ENCODE measurements at regions not wholly inside any gene's neighbourhood (a gene's known extent, or its start where the extent isn't known, plus 50 kb on each side); places are given as distances from the start of the nearest gene placed in this dataset.

GRCh38 chr17:72494566-72494965, 373.7 kb downstream of the SOX9 start:
- Histone ChIP-seq H3K9ac (ENCODE audit: low read depth, low read length) (no peak overlapping the region), H3K27ac (ENCODE audit: low read depth, low read length) (no peak overlapping the region), H3K4me1 (ENCODE audit: insufficient read depth, low read length) (no peaks in the 10 kb centered on the region), H3K27me3 (ENCODE audit: insufficient read depth, low read length) (no peaks in the 10 kb centered on the region), H3K36me3 (ENCODE audit: insufficient read depth, low read length) (no peaks in the 10 kb centered on the region), H3K9me3 (ENCODE audit: insufficient read depth, low read depth, low read length) (no peaks in the 10 kb centered on the region), H3K4me3 (ENCODE audit: low read length) (no peak overlapping the region)
- WGBS, result 95% methylated on average over 2 of the region's 2 CpGs

DNA sequence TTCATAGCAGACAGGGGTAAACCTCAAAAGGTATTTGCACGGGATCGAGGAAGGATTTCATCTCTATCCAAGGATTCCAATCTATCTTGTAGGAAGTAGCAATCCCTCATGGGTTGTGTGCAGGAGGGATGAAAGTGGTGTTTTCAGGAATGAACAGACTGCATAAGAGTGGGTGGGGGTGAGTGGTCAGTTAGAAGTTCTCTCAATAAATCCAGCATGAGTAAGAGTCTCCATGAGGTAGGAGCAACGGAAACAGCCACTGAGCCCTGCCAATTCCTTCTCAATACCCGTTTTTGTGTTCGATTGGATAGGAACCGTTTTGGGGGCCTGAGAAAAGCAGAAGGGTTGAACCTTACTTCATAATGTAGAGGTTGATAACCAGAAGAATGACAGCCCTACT, 375.6 kb downstream of the SOX9 start:
- H3K27me3 ChIP-seq (ENCODE audit: insufficient read depth, low read length), result no peaks in the 10 kb centered on the region
- H3K4me3 ChIP-seq (ENCODE audit: low read length), result no peak overlapping the region
- H3K9me3 ChIP-seq (ENCODE audit: insufficient read depth, low read depth, low read length), result no peaks in the 10 kb centered on the region
- H3K27ac ChIP-seq (ENCODE audit: low read depth, low read length), result no peak overlapping the region
- H3K36me3 ChIP-seq (ENCODE audit: insufficient read depth, low read length), result no peaks in the 10 kb centered on the region
- H3K4me1 ChIP-seq (ENCODE audit: insufficient read depth, low read length), result 0 out of 2 replicates have a peak, but pooled peaks cover 2% of the 10 kb centered on the region
- WGBS, result 94% methylated on average over 6 of the region's 6 CpGs
- no peak overlapping the region for H3K9ac ChIP-seq (ENCODE audit: low read depth, low read length)

- WGBS, result 92% methylated on average over 3 of the region's 3 CpGs
- Histone ChIP-seq H3K9ac (ENCODE audit: low read depth, low read length) (no peak overlapping the region), H3K9me3 (ENCODE audit: insufficient read depth, low read depth, low read length) (no peaks in the 10 kb centered on the region), H3K27me3 (ENCODE audit: insufficient read depth, low read length) (no peaks in the 10 kb centered on the region), H3K4me1 (ENCODE audit: insufficient read depth, low read length) (peaks cover 15% of the 10 kb centered on the region), H3K4me3 (ENCODE audit: low read length) (no peak overlapping the region), H3K36me3 (ENCODE audit: insufficient read depth, low read length) (no peaks in the 10 kb centered on the region), H3K27ac (ENCODE audit: low read depth, low read length) (no peak overlapping the region)
Observed at GRCh38 chr17:72497915-72498314, 377.1 kb downstream of the SOX9 start.

- no peak overlapping the region for H3K9ac ChIP-seq (ENCODE audit: low read depth, low read length)
- no peak overlapping the region for H3K27ac ChIP-seq (ENCODE audit: low read depth, low read length)
- H3K27me3 ChIP-seq (ENCODE audit: insufficient read depth, low read length), result no peaks in the 10 kb centered on the region
- no peaks in the 10 kb centered on the region for H3K9me3 ChIP-seq (ENCODE audit: insufficient read depth, low read depth, low read length)
- WGBS, result 88% methylated on average over 4 of the region's 4 CpGs
- peaks cover 15% of the 10 kb centered on the region for H3K4me1 ChIP-seq (ENCODE audit: insufficient read depth, low read length)
- H3K4me3 ChIP-seq (ENCODE audit: low read length), result no peak overlapping the region
- no peaks in the 10 kb centered on the region for H3K36me3 ChIP-seq (ENCODE audit: insufficient read depth, low read length)
Observed at GRCh38 chr17:72498364-72499210, 377.8 kb downstream of the SOX9 start.

- 79% methylated on average over 28 of the region's 28 CpGs for WGBS
- Histone ChIP-seq H3K27ac (ENCODE audit: low read depth, low read length) (no peak overlapping the region), H3K27me3 (ENCODE audit: insufficient read depth, low read length) (no peaks in the 10 kb centered on the region), H3K9ac (ENCODE audit: low read depth, low read length) (no peak overlapping the region), H3K4me1 (ENCODE audit: insufficient read depth, low read length) (peaks cover 17% of the 10 kb centered on the region), H3K36me3 (ENCODE audit: insufficient read depth, low read length) (no peaks in the 10 kb centered on the region), H3K4me3 (ENCODE audit: low read length) (no peak overlapping the region), H3K9me3 (ENCODE audit: insufficient read depth, low read depth, low read length) (no peaks in the 10 kb centered on the region)
Observed at GRCh38 chr17:72501404-72502370, 380.9 kb downstream of the SOX9 start.

- Histone ChIP-seq H3K4me1 (ENCODE audit: insufficient read depth, low read length) (peaks cover 21% of the 10 kb centered on the region), H3K27me3 (ENCODE audit: insufficient read depth, low read length) (no peaks in the 10 kb centered on the region), H3K27ac (ENCODE audit: low read depth, low read length) (no peak overlapping the region), H3K9ac (ENCODE audit: low read depth, low read length) (no peak overlapping the region), H3K9me3 (ENCODE audit: insufficient read depth, low read depth, low read length) (no peaks in the 10 kb centered on the region), H3K4me3 (ENCODE audit: low read length) (no peak overlapping the region), H3K36me3 (ENCODE audit: insufficient read depth, low read length) (no peaks in the 10 kb centered on the region)
- 84% methylated on average over 19 of the region's 19 CpGs for WGBS
Observed at GRCh38 chr17:72502371-72503341, 381.8 kb downstream of the SOX9 start.

DNA sequence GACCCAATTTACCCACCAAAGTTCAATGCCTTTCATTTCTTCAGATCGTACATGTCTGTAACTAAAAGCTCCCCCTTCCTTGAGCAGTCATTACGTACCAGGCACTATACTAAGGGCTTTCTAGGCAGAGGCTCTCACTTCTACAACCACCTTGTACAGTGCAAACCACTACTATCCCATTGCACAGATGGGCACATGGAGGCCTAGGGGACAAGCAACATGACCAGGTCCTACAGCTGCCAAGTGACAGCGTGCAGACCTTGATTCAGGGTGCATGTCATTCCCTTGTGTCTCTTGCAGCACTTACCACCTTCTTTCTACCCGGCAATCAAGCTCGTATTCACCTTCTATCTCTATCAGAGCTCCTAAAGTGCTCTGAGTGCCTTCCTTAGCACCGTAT, 382.7 kb downstream of the SOX9 start:
- no peaks in the 10 kb centered on the region for H3K27me3 ChIP-seq (ENCODE audit: insufficient read depth, low read length)
- H3K36me3 ChIP-seq (ENCODE audit: insufficient read depth, low read length), result no peaks in the 10 kb centered on the region
- H3K27ac ChIP-seq (ENCODE audit: low read depth, low read length), result no peak overlapping the region
- H3K9ac ChIP-seq (ENCODE audit: low read depth, low read length), result no peak overlapping the region
- no peak overlapping the region for H3K4me3 ChIP-seq (ENCODE audit: low read length)
- peaks cover 21% of the 10 kb centered on the region for H3K4me1 ChIP-seq (ENCODE audit: insufficient read depth, low read length)
- WGBS, result 95% methylated on average over 6 of the region's 6 CpGs
- no peaks in the 10 kb centered on the region for H3K9me3 ChIP-seq (ENCODE audit: insufficient read depth, low read depth, low read length)

GRCh38 chr17:72504783-72505182, 384.0 kb downstream of the SOX9 start:
- Histone ChIP-seq H3K4me1 (ENCODE audit: insufficient read depth, low read length) (peaks cover 25% of the 10 kb centered on the region), H3K9me3 (ENCODE audit: insufficient read depth, low read depth, low read length) (no peaks in the 10 kb centered on the region), H3K36me3 (ENCODE audit: insufficient read depth, low read length) (no peaks in the 10 kb centered on the region), H3K27ac (ENCODE audit: low read depth, low read length) (no peak overlapping the region), H3K27me3 (ENCODE audit: insufficient read depth, low read length) (no peaks in the 10 kb centered on the region), H3K4me3 (ENCODE audit: low read length) (no peak overlapping the region), H3K9ac (ENCODE audit: low read depth, low read length) (no peak overlapping the region)
- WGBS, result 96% methylated on average over 4 of the region's 4 CpGs

DNA sequence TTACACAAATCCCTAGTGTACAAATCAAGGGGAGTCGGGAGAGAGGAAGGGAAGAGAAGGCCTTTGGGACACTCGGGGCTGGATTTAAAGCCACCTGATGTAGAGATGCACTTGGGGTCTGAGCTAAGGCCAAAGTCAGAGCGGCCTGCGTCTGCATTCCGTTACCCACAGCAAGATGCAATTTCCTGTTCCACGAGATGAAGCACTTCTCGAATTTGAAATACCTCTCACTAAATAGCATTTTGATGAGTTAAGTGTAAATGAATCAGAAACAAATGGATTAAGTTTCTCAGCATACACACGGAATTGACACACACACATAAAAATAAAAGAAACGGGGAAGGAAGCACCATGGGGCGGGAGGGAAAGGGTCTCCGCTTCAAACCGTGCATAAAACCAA, 386.0 kb downstream of the SOX9 start:
- Histone ChIP-seq H3K27ac (ENCODE audit: low read depth, low read length) (no peak overlapping the region), H3K4me1 (ENCODE audit: insufficient read depth, low read length) (peaks cover 31% of the 10 kb centered on the region), H3K27me3 (ENCODE audit: insufficient read depth, low read length) (no peaks in the 10 kb centered on the region), H3K36me3 (ENCODE audit: insufficient read depth, low read length) (no peaks in the 10 kb centered on the region), H3K9ac (ENCODE audit: low read depth, low read length) (no peak overlapping the region), H3K9me3 (ENCODE audit: insufficient read depth, low read depth, low read length) (no peaks in the 10 kb centered on the region), H3K4me3 (ENCODE audit: low read length) (no peak overlapping the region)
- WGBS, result 90% methylated on average over 11 of the region's 12 CpGs

DNA sequence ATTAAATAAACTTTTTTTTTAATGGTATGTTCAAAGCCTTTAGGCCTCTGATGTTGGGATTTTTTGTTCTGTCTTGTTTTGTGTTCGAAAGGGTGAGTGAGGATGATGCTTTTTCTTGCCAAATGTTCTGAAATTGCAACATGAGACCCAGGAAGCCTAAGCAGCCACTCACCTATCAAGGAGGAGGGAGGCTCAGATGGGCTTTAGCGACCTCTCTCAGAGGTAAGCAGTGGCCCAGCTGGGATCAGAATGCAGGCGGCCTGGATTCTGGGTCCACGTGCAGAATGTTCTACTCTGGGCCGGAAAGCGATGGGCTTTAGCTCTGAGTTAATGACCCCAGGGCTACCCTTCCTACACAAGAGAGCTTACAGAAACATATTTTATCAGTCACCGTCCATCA, 386.6 kb downstream of the SOX9 start:
- H3K4me1 ChIP-seq (ENCODE audit: insufficient read depth, low read length), result peaks cover 25% of the 10 kb centered on the region
- no peaks in the 10 kb centered on the region for H3K9me3 ChIP-seq (ENCODE audit: insufficient read depth, low read depth, low read length)
- 84% methylated on average over 7 of the region's 7 CpGs for WGBS
- H3K36me3 ChIP-seq (ENCODE audit: insufficient read depth, low read length), result no peaks in the 10 kb centered on the region
- no peaks in the 10 kb centered on the region for H3K27me3 ChIP-seq (ENCODE audit: insufficient read depth, low read length)
- H3K27ac ChIP-seq (ENCODE audit: low read depth, low read length), result no peak overlapping the region
- no peak overlapping the region for H3K9ac ChIP-seq (ENCODE audit: low read depth, low read length)
- H3K4me3 ChIP-seq (ENCODE audit: low read length), result no peak overlapping the region

Data from HUES64 (cell line).